ENCODE measurements at regions not wholly inside any gene's neighbourhood (a gene's known extent, or its start where the extent isn't known, plus 50 kb on each side); places are given as distances from the start of the nearest gene placed in this dataset.

DNA sequence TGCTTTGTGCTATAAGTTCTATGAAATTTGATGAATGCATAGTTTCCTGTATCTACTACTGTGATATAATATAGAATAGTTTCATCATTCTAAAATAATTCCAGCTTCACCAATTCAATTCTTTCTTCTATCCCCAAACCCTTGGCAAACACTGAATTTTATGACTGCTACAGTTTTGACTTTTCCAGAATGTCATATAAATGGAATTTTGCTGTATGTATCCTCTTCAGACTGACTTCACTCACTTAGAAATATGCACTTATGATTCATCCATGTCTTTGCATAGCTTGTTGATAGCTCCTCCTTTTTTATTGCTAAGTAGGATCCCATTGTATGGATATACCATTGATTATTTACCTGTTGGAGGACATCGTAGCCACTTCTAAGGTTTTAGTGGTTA, 89.1 kb upstream of the HS3ST3A1 start:
- H3K4me3 Mint-ChIP-seq = no peak overlapping the region
- H3K36me3 Mint-ChIP-seq = peaks cover 0 to 3% (median 0%) of the 10 kb centered on the region in 5 donors
- ATAC-seq (no peak), DNase-seq (no peak)
- H3K36me3 ChIP-seq (ENCODE audit: control insufficient read depth in 2 of 3, insufficient read depth in 3 of 3, low read length in 3 of 3) = no peaks in the 10 kb centered on the region
- intact Hi-C loops (cut with micrococcal nuclease) = no loop called here
- ChIA-PET CTCF (no interaction called here), POLR2A (no interaction called here)
- H3K27me3 Mint-ChIP-seq = peaks cover 14 to 22% (median 17%) of the 10 kb centered on the region in 5 donors
- H3K4me1 Mint-ChIP-seq = no peaks in the 10 kb centered on the region
- no peaks in the 10 kb centered on the region for H3K9me3 ChIP-seq (ENCODE audit: control insufficient read depth in 2 of 3, low read length in 3 of 3)
- H3K9me3 Mint-ChIP-seq = peaks cover 0 to 10% (median 5%) of the 10 kb centered on the region in 11 donors
- H3K27me3 ChIP-seq (ENCODE audit: control insufficient read depth in 2 of 2, insufficient read depth in 2 of 2, low read length in 2 of 2) = no peaks in the 10 kb centered on the region
- H3K4me3 ChIP-seq (ENCODE audit: low read length) = no peak overlapping the region
- no peak overlapping the region for H3K27ac Mint-ChIP-seq
- H3K27ac ChIP-seq (ENCODE audit: low read depth, low read length) = no peak overlapping the region
- H3K4me1 ChIP-seq (ENCODE audit: control insufficient read depth in 2 of 2, insufficient read depth in 2 of 2, low read length in 2 of 2) = no peaks in the 10 kb centered on the region

- no peak overlapping the region for H3K27ac Mint-ChIP-seq
- peaks cover 0 to 32% (median 7%) of the 10 kb centered on the region in 11 donors for H3K9me3 Mint-ChIP-seq
- H3K4me3 ChIP-seq (ENCODE audit: low read length) = no peak overlapping the region
- no peak for ATAC-seq
- H3K4me1 Mint-ChIP-seq = peaks cover 0 to 3% (median 0%) of the 10 kb centered on the region in 7 donors
- ChIA-PET CTCF (no interaction called here), POLR2A (no interaction called here)
- H3K27me3 Mint-ChIP-seq = peaks cover 22 to 38% (median 30%) of the 10 kb centered on the region in 5 donors
- intact Hi-C loops (cut with micrococcal nuclease) = loop anchor here in 1 of 2 donors (5.0 kb wide), 1 partner anchor 607 kb away; the partner anchor contains the start of gene HS3ST3B1
- no peaks in the 10 kb centered on the region for H3K9me3 ChIP-seq (ENCODE audit: control insufficient read depth in 2 of 3, low read length in 3 of 3)
- H3K36me3 Mint-ChIP-seq = peaks cover 0 to 10% (median 4%) of the 10 kb centered on the region in 5 donors
- no peaks in the 10 kb centered on the region for H3K36me3 ChIP-seq (ENCODE audit: control insufficient read depth in 2 of 3, insufficient read depth in 3 of 3, low read length in 3 of 3)
- H3K4me1 ChIP-seq (ENCODE audit: control insufficient read depth in 2 of 2, insufficient read depth in 2 of 2, low read length in 2 of 2) = no peaks in the 10 kb centered on the region
- H3K4me3 Mint-ChIP-seq = no peak overlapping the region
- DNase-seq = no peak
- no peak overlapping the region for H3K27ac ChIP-seq (ENCODE audit: low read depth, low read length)
- no peaks in the 10 kb centered on the region for H3K27me3 ChIP-seq (ENCODE audit: control insufficient read depth in 2 of 2, insufficient read depth in 2 of 2, low read length in 2 of 2)
These were observed 93.2 kb upstream of the HS3ST3A1 start for GRCh38 chr17:13694934-13695333.

DNA sequence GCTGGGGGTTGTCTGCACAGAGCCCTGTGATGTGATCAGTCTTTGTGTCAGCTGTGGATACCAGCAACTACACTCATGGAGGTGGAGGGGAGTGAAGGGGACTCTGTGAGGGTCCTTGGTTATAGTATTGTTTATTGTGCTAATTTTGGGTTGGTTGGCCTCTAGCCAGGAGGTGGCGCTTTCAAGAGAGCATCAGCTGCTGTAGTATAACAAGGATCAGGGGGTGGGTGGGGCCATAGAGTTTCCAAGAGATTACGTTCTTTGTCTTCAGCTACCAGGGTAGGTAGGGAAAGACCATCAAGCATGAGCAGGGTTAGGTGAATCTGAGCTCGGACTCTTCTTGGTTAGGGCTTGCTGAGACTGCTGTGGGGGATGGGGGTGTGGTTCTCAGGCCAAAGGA, 97.1 kb upstream of the HS3ST3A1 start:
- no peak for ATAC-seq
- Histone ChIP-seq H3K27me3 (ENCODE audit: control insufficient read depth in 2 of 2, insufficient read depth in 2 of 2, low read length in 2 of 2) (no peaks in the 10 kb centered on the region), H3K27ac (ENCODE audit: low read depth, low read length) (no peak overlapping the region), H3K9me3 (ENCODE audit: control insufficient read depth in 2 of 3, low read length in 3 of 3) (no peaks in the 10 kb centered on the region), H3K4me3 (ENCODE audit: low read length) (no peak overlapping the region), H3K36me3 (ENCODE audit: control insufficient read depth in 2 of 3, insufficient read depth in 3 of 3, low read length in 3 of 3) (no peaks in the 10 kb centered on the region), H3K4me1 (ENCODE audit: control insufficient read depth in 2 of 2, insufficient read depth in 2 of 2, low read length in 2 of 2) (no peaks in the 10 kb centered on the region)
- Mint-ChIP-seq H3K9me3 (peaks cover 0 to 28% (median 5%) of the 10 kb centered on the region in 11 donors), H3K27me3 (peaks cover 26 to 32% (median 28%) of the 10 kb centered on the region in 5 donors), H3K36me3 (peaks cover 0 to 8% (median 6%) of the 10 kb centered on the region in 5 donors), H3K27ac (no peak overlapping the region), H3K4me1 (peaks cover 0 to 5% (median 0%) of the 10 kb centered on the region in 7 donors), H3K4me3 (no peak overlapping the region)
- intact Hi-C loops (cut with micrococcal nuclease) = loop anchor here in 1 of 2 donors (5.0 kb wide), 1 partner anchor 603 kb away; the partner anchor contains the start of gene HS3ST3B1
- CTCF ChIA-PET = no interaction called here
- POLR2A ChIA-PET = no interaction called here
- DNase-seq = no peak

DNA sequence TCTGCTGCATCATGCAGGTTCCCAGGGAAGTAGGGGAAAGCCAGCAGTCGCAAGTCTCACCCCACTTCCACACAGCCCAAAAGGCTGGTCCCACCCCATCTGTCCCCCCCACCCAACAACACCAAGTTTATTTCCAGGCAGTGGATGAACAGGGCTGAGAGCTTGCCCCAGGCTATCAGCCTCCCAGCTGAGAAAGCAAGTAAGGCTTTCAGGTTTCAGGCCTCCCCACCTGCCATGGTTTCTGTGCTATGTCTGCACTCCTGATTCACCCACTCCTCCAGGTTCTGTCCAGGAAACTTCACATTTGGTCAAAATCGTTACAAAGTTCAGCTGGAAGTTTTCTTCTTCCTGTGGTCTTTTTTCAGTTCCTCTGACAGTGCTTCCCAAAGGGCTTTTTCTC, 97.5 kb upstream of the HS3ST3A1 start:
- ChIA-PET POLR2A (no interaction called here), CTCF (no interaction called here)
- intact Hi-C loops (cut with micrococcal nuclease) = loop anchor here in 1 of 2 donors (5.0 kb wide), 1 partner anchor 603 kb away; the partner anchor contains the start of gene HS3ST3B1

DNA sequence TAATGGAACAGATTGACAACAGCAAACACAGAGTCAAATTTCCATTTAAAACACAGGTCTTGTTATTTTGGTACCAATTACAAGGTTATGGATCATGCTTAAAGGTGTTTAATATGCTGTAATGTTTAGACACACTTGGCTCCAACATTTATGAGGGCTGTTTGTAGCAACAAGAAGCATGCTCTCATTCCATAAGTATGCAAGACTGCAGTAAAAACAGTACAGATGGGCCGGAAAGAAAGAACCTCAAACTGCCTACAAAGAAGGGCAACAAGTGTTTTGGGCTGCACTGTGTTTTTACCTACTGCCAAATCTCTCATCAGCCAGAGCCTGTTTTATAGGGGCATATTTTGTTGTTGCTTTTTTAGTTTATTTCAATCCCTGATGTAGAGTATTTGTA, 100.5 kb upstream of the HS3ST3A1 start:
- CTCF ChIA-PET = no interaction called here
- no peak for ATAC-seq
- POLR2A ChIA-PET = no interaction called here
- Histone ChIP-seq H3K27ac (ENCODE audit: low read depth, low read length) (no peak overlapping the region), H3K36me3 (ENCODE audit: control insufficient read depth in 2 of 3, insufficient read depth in 3 of 3, low read length in 3 of 3) (no peaks in the 10 kb centered on the region), H3K4me3 (ENCODE audit: low read length) (no peak overlapping the region), H3K4me1 (ENCODE audit: control insufficient read depth in 2 of 2, insufficient read depth in 2 of 2, low read length in 2 of 2) (no peaks in the 10 kb centered on the region), H3K9me3 (ENCODE audit: control insufficient read depth in 2 of 3, low read length in 3 of 3) (no peaks in the 10 kb centered on the region), H3K27me3 (ENCODE audit: control insufficient read depth in 2 of 2, insufficient read depth in 2 of 2, low read length in 2 of 2) (no peaks in the 10 kb centered on the region)
- peaks cover 0 to 5% (median 0%) of the 10 kb centered on the region in 7 donors for H3K4me1 Mint-ChIP-seq
- DNase-seq = no peak
- peaks cover 0 to 8% (median 6%) of the 10 kb centered on the region in 5 donors for H3K36me3 Mint-ChIP-seq
- H3K27me3 Mint-ChIP-seq = peaks cover 19 to 34% (median 31%) of the 10 kb centered on the region in 5 donors
- peaks cover 0 to 21% (median 4%) of the 10 kb centered on the region in 11 donors for H3K9me3 Mint-ChIP-seq
- H3K4me3 Mint-ChIP-seq = no peak overlapping the region
- intact Hi-C loops (cut with micrococcal nuclease) = no loop called here
- H3K27ac Mint-ChIP-seq = no peak overlapping the region

More for the DNA sequence above, 97.5 kb upstream of the HS3ST3A1 start:
- Histone ChIP-seq H3K27me3 (ENCODE audit: control insufficient read depth in 2 of 2, insufficient read depth in 2 of 2, low read length in 2 of 2) (no peaks in the 10 kb centered on the region), H3K36me3 (ENCODE audit: control insufficient read depth in 2 of 3, insufficient read depth in 3 of 3, low read length in 3 of 3) (no peaks in the 10 kb centered on the region), H3K9me3 (ENCODE audit: control insufficient read depth in 2 of 3, low read length in 3 of 3) (no peaks in the 10 kb centered on the region), H3K4me1 (ENCODE audit: control insufficient read depth in 2 of 2, insufficient read depth in 2 of 2, low read length in 2 of 2) (no peaks in the 10 kb centered on the region), H3K4me3 (ENCODE audit: low read length) (no peak overlapping the region), H3K27ac (ENCODE audit: low read depth, low read length) (no peak overlapping the region)
- no peak for ATAC-seq
- peaks cover 25 to 32% (median 26%) of the 10 kb centered on the region in 5 donors for H3K27me3 Mint-ChIP-seq
- peaks cover 0 to 8% (median 6%) of the 10 kb centered on the region in 5 donors for H3K36me3 Mint-ChIP-seq
- no peak for DNase-seq
- peaks cover 0 to 25% (median 5%) of the 10 kb centered on the region in 11 donors for H3K9me3 Mint-ChIP-seq
- H3K4me3 Mint-ChIP-seq = no peak overlapping the region
- peaks cover 0 to 5% (median 0%) of the 10 kb centered on the region in 7 donors for H3K4me1 Mint-ChIP-seq
- H3K27ac Mint-ChIP-seq = no peak overlapping the region

DNA sequence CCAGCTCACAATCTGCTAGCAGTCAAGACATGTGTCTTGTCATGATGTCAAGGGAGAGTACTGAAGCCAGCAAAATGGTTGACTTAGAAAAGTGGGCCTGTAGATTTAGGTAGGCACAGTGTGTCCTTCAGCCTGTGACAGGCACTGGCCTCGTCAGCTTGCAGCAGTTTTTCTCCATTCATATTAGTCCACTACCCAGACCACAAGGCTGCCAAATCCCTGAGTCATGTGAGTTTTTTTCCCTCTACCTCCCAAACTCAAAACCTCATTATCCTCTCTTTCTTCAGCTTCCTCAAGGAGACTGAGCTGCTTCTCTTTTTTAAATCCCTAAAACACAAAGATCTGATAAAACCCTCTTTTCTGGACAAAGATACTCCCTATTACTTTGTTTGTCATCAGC, 102.6 kb upstream of the HS3ST3A1 start:
- ChIA-PET POLR2A (no interaction called here), CTCF (no interaction called here)
- no peaks in the 10 kb centered on the region for H3K4me1 ChIP-seq (ENCODE audit: control insufficient read depth in 2 of 2, insufficient read depth in 2 of 2, low read length in 2 of 2)
- H3K27ac ChIP-seq (ENCODE audit: low read depth, low read length) = no peak overlapping the region
- no peaks in the 10 kb centered on the region for H3K9me3 ChIP-seq (ENCODE audit: control insufficient read depth in 2 of 3, low read length in 3 of 3)
- no peaks in the 10 kb centered on the region for H3K27me3 ChIP-seq (ENCODE audit: control insufficient read depth in 2 of 2, insufficient read depth in 2 of 2, low read length in 2 of 2)
- no peak for DNase-seq
- Mint-ChIP-seq H3K9me3 (peaks cover 0 to 6% (median 0%) of the 10 kb centered on the region in 11 donors), H3K27me3 (peaks cover 6 to 25% (median 18%) of the 10 kb centered on the region in 5 donors), H3K27ac (no peak overlapping the region), H3K4me3 (no peak overlapping the region), H3K4me1 (peaks cover 0 to 5% (median 0%) of the 10 kb centered on the region in 7 donors), H3K36me3 (peaks cover 0 to 6% (median 6%) of the 10 kb centered on the region in 5 donors)
- no peaks in the 10 kb centered on the region for H3K36me3 ChIP-seq (ENCODE audit: control insufficient read depth in 2 of 3, insufficient read depth in 3 of 3, low read length in 3 of 3)
- no peak overlapping the region for H3K4me3 ChIP-seq (ENCODE audit: low read length)
- intact Hi-C loops (cut with micrococcal nuclease) = no loop called here
- ATAC-seq = no peak

DNA sequence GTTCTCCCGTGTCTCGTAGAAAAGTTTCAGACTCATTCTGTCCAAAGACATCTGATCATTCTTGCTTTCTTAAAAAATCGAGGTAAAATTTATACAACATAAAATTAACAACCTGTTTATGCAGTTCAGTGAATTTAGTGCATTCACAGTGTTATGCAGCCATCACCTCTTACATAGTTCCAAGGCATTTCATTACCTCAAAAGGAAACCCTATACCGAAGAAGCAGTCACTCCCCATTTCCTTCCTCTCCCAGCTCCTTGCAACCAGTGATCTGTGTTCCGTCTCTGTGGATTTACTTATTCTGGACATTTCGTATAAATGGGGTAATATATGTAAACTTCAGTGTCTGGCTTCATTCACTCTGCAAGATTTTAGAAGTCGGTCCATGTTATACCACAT, 103.5 kb upstream of the HS3ST3A1 start:
- Mint-ChIP-seq H3K27me3 (peaks cover under 1 to 20% (median 12%) of the 10 kb centered on the region in 5 donors), H3K36me3 (no peaks in the 10 kb centered on the region), H3K9me3 (no peaks in the 10 kb centered on the region), H3K4me1 (peaks cover 0 to 5% (median 0%) of the 10 kb centered on the region in 7 donors), H3K4me3 (no peak overlapping the region), H3K27ac (no peak overlapping the region)
- Histone ChIP-seq H3K36me3 (ENCODE audit: control insufficient read depth in 2 of 3, insufficient read depth in 3 of 3, low read length in 3 of 3) (no peaks in the 10 kb centered on the region), H3K27me3 (ENCODE audit: control insufficient read depth in 2 of 2, insufficient read depth in 2 of 2, low read length in 2 of 2) (no peaks in the 10 kb centered on the region), H3K9me3 (ENCODE audit: control insufficient read depth in 2 of 3, low read length in 3 of 3) (no peaks in the 10 kb centered on the region), H3K4me1 (ENCODE audit: control insufficient read depth in 2 of 2, insufficient read depth in 2 of 2, low read length in 2 of 2) (no peaks in the 10 kb centered on the region), H3K27ac (ENCODE audit: low read depth, low read length) (no peak overlapping the region), H3K4me3 (ENCODE audit: low read length) (no peak overlapping the region)
- no peak for DNase-seq
- CTCF ChIA-PET = no interaction called here
- intact Hi-C loops (cut with micrococcal nuclease) = no loop called here
- ATAC-seq = no peak
- POLR2A ChIA-PET = no interaction called here

All from naive thymus-derived CD4-positive, alpha-beta T cell (primary cell).